ENCODE measurements at regions not wholly inside any gene's neighbourhood (a gene's known extent, or its start where the extent isn't known, plus 50 kb on each side); places are given as distances from the start of the nearest gene placed in this dataset.

GRCh38 chr6:54991761-54992330, 145.3 kb downstream of the FAM83B start:
- POLR2A ChIA-PET, result no interaction called here
- CTCF ChIA-PET, result no interaction called here
- Mint-ChIP-seq H3K9me3 (peaks cover 11% of the 10 kb centered on the region), H3K4me3 (no peak overlapping the region), H3K4me1 (no peaks in the 10 kb centered on the region), H3K36me3 (ENCODE audit: low read depth) (no peaks in the 10 kb centered on the region), H3K27me3 (no peaks in the 10 kb centered on the region), H3K27ac (no peak overlapping the region)
- no peak for DNase-seq
- no peak for TF ChIP-seq CTCF (IDR thresholded peaks at IDR 0.05)
- no peak for ATAC-seq (ENCODE audit: low read depth)
- intact Hi-C loops (cut with micrococcal nuclease), result no loop called here

DNA sequence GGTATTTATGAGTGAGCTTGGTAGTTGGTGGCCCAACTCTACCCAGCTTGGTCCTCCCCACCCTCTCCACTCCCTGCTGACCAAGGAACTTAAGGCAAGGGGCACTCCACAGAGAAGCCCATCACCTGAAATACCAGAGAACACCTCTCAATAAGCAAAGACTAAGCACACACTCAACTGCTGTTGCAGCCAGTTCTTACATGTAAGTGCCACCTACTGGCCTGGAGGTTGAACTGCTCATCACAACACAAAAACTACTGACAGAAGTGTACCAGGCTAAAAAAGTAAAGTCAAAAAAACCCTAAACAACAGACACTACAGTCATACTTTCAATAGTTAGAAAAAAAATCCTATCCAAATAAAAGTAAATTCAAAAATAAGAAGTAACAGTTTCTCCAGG, 146.2 kb downstream of the FAM83B start:
- Mint-ChIP-seq H3K36me3 (ENCODE audit: low read depth) (no peaks in the 10 kb centered on the region), H3K4me1 (no peaks in the 10 kb centered on the region), H3K9me3 (peaks cover 8% of the 10 kb centered on the region), H3K27me3 (no peaks in the 10 kb centered on the region), H3K27ac (no peak overlapping the region), H3K4me3 (no peak overlapping the region)
- ChIA-PET CTCF (no interaction called here), POLR2A (no interaction called here)
- DNase-seq (no peak), ATAC-seq (ENCODE audit: low read depth) (no peak)
- intact Hi-C loops (cut with micrococcal nuclease), result no loop called here
- TF ChIP-seq CTCF (IDR thresholded peaks at IDR 0.05), result no peak

DNA sequence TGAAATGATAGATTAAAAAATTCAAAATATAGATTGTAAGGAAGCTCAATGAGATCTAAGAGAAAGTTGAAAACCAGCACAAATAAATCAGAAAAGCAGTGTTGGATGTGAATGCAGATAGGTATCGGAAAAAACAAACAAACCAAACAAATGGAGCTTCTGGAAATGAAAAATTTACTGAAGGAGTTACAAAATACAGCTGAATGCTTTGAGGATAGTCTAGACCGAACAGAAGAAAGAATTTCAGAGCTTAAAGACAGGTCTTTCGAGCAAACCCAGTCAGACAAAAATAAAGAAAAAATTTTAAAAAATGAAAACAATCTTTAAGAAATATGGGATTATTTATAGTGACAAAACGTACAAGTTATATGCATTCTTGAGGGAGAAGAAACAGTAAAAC, 146.7 kb downstream of the FAM83B start:
- ChIA-PET POLR2A (no interaction called here), CTCF (no interaction called here)
- ATAC-seq (ENCODE audit: low read depth), result no peak
- no peaks in the 10 kb centered on the region for H3K4me1 Mint-ChIP-seq
- no peaks in the 10 kb centered on the region for H3K27me3 Mint-ChIP-seq
- TF ChIP-seq CTCF (IDR thresholded peaks at IDR 0.05), result no peak
- no peak for DNase-seq
- intact Hi-C loops (cut with micrococcal nuclease), result no loop called here
- H3K27ac Mint-ChIP-seq, result no peak overlapping the region
- peaks cover 8% of the 10 kb centered on the region for H3K9me3 Mint-ChIP-seq
- no peaks in the 10 kb centered on the region for H3K36me3 Mint-ChIP-seq (ENCODE audit: low read depth)
- H3K4me3 Mint-ChIP-seq, result no peak overlapping the region

DNA sequence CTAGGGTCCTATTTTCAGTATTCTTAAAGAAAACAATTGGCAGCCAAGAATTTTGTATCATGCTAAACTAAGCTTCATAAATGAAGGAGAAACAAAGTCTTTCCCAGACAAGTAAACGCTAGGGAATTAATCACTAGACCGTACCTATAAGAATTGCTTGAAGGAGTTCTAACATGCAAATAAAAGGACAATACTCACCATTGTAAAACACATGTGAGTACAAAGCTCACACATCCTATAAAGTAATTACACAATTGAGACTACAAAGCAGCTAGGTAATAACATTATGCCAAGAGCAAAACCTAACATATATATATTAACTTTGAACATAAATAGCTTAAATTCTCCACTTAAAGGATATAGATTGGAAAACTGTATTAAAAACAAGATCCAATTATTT, 147.4 kb downstream of the FAM83B start:
- ChIA-PET CTCF (no interaction called here), POLR2A (no interaction called here)
- Mint-ChIP-seq H3K27me3 (no peaks in the 10 kb centered on the region), H3K27ac (no peak overlapping the region), H3K4me1 (no peaks in the 10 kb centered on the region), H3K36me3 (ENCODE audit: low read depth) (no peaks in the 10 kb centered on the region), H3K9me3 (peaks cover 8% of the 10 kb centered on the region), H3K4me3 (no peak overlapping the region)
- DNase-seq (no peak), ATAC-seq (ENCODE audit: low read depth) (no peak)
- intact Hi-C loops (cut with micrococcal nuclease), result no loop called here
- TF ChIP-seq CTCF (IDR thresholded peaks at IDR 0.05), result no peak

DNA sequence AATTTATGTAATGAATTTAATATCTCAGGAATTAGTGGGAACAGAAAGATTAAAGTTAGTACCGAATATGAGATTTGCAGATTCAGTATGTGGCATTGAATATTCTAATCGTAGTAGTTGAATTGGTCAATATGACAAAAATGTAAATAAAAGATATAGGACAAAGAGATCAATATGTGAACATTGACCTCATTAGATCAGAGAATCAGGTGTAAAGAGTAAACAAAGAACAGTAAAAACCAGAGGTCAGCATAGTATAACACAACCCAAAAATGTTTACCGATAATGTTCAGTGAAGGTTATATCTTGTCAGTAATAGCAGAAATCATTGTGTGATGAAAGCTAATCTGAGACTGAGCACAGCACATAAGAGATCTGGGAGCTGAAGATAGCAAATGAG, 152.0 kb downstream of the FAM83B start:
- no peaks in the 10 kb centered on the region for H3K27me3 Mint-ChIP-seq

More for the DNA sequence above, 152.0 kb downstream of the FAM83B start:
- CTCF ChIA-PET, result no interaction called here
- Mint-ChIP-seq H3K27ac (no peak overlapping the region), H3K36me3 (ENCODE audit: low read depth) (no peaks in the 10 kb centered on the region), H3K4me1 (no peaks in the 10 kb centered on the region), H3K4me3 (no peak overlapping the region), H3K9me3 (peaks cover 4% of the 10 kb centered on the region)
- intact Hi-C loops (cut with micrococcal nuclease), result no loop called here
- DNase-seq (no peak), ATAC-seq (ENCODE audit: low read depth) (no peak)
- TF ChIP-seq CTCF (IDR thresholded peaks at IDR 0.05), result no peak
- POLR2A ChIA-PET, result no interaction called here
